GM10248 (cell line): ENCODE measurements at regions not wholly inside any gene's neighbourhood (a gene's known extent, or its start where the extent isn't known, plus 50 kb on each side); places are given as distances from the start of the nearest gene placed in this dataset.

Experiments used
- CTCF ChIA-PET: fragments of 300-600 bp; sonication (Branson Sonifier 250); formaldehyde crosslinking; extraction: SDS; loops from one replicate; lab custom pipeline; 2021; ENCODE audit warnings: antibody characterized with exemption; lab: Yijun Ruan, JAX
- POLR2A ChIA-PET: fragments of 350-650 bp; sonication (Branson Sonifier 250); formaldehyde crosslinking; extraction: SDS; loops from one replicate; lab custom pipeline; 2020; ENCODE audit warnings: antibody characterized with exemption; lab: Yijun Ruan, JAX
- DNase-seq: peaks from one replicate; pipeline ENCODE4 v3.0.0; 2012; ENCODE audit errors: extremely low spot score
- CTCF ChIP-seq: IDR thresholded peaks from 2 replicates; pipeline ENCODE4 v1.5.1; 2012; ENCODE audit warnings: mild to moderate bottlenecking, low read depth; ENCODE audit errors: extremely low read depth, missing control alignments, control extremely low read depth

GRCh38 chr3:147529551-147529950 lies 120.4 kb downstream of the ZIC1 start:
- no peak for DNase-seq
- TF ChIP-seq CTCF = no peak
- ChIA-PET CTCF (no interaction called here), POLR2A (no interaction called here)

GRCh38 chr3:147538034-147538433 lies 128.9 kb downstream of the ZIC1 start:
- CTCF ChIA-PET = no interaction called here
- no peak for TF ChIP-seq CTCF
- no peak for DNase-seq
- POLR2A ChIA-PET = no interaction called here

- no peak for TF ChIP-seq CTCF
- CTCF ChIA-PET = no interaction called here
- no peak for DNase-seq
- POLR2A ChIA-PET = no interaction called here
Observed at GRCh38 chr3:147540921-147541320, 131.8 kb downstream of the ZIC1 start.

- DNase-seq = no peak
- ChIA-PET POLR2A (no interaction called here), CTCF (no interaction called here)
- no peak for TF ChIP-seq CTCF
Observed at GRCh38 chr3:147544290-147544689, 135.1 kb downstream of the ZIC1 start.

GRCh38 chr3:147551491-147551890 lies 142.3 kb downstream of the ZIC1 start:
- TF ChIP-seq CTCF = no peak
- POLR2A ChIA-PET = no interaction called here
- CTCF ChIA-PET = no interaction called here
- DNase-seq = no peak

- POLR2A ChIA-PET = no interaction called here
- TF ChIP-seq CTCF = no peak
- CTCF ChIA-PET = no interaction called here
- no peak for DNase-seq
Observed at GRCh38 chr3:147554332-147554731, 145.2 kb downstream of the ZIC1 start.

- no peak for TF ChIP-seq CTCF
- POLR2A ChIA-PET = no interaction called here
- no peak for DNase-seq
- CTCF ChIA-PET = no interaction called here
Observed at GRCh38 chr3:147572970-147573340, 163.8 kb downstream of the ZIC1 start.
